22Rv1 (cell line): ENCODE measurements at regions not wholly inside any gene's neighbourhood (a gene's known extent, or its start where the extent isn't known, plus 50 kb on each side); places are given as distances from the start of the nearest gene placed in this dataset.

Experiments used
- H3K27ac ChIP-seq: fragments of 450-650 bp; 2 replicates; pipeline ENCODE4 v1.5.1; 2017
- CTCF ChIP-seq: fragments of 450-650 bp; IDR thresholded peaks from 2 replicates; pipeline ENCODE4 v1.5.1; 2017; ENCODE audit warnings: mild to moderate bottlenecking
- ZFX ChIP-seq: fragments of 450-650 bp; IDR thresholded peaks from 2 replicates; pipeline ENCODE4 v1.6.1; 2017; ENCODE audit warnings: antibody characterized with exemption, borderline replicate concordance

- H3K27ac ChIP-seq = no peak overlapping the region
- TF ChIP-seq ZFX (no peak), CTCF (no peak)
Observed at GRCh38 chr7:81201188-81201587, 282.3 kb upstream of the SEMA3C start.

GRCh38 chr7:81198766-81199165 is 279.9 kb upstream of the SEMA3C start:
- TF ChIP-seq CTCF = no peak
- no peak for TF ChIP-seq ZFX
- no peak overlapping the region for H3K27ac ChIP-seq

DNA sequence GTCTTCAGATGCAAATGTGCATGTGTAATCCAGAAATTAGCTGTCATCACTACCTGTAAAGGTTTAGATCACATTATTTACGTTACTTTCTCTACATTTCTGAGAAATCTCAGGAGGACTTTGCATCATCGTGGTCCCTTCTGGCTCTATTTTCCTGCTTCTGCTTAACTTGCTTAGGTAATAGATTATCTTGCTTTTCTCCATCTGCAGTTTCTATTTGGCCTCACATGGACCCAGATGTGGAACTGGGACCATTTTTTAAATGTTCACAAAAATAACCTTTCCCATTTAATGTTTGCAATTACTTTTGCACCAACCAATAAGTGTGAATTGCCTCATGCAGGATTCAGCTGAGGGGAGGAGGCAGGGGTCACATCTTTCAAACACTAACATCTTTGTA is 278.4 kb upstream of the SEMA3C start:
- TF ChIP-seq ZFX = no peak
- TF ChIP-seq CTCF = no peak
- H3K27ac ChIP-seq = no peak overlapping the region

- no peak overlapping the region for H3K27ac ChIP-seq
- TF ChIP-seq CTCF = no peak
- TF ChIP-seq ZFX = no peak
Observed at GRCh38 chr7:81195033-81195432, 276.2 kb upstream of the SEMA3C start.

DNA sequence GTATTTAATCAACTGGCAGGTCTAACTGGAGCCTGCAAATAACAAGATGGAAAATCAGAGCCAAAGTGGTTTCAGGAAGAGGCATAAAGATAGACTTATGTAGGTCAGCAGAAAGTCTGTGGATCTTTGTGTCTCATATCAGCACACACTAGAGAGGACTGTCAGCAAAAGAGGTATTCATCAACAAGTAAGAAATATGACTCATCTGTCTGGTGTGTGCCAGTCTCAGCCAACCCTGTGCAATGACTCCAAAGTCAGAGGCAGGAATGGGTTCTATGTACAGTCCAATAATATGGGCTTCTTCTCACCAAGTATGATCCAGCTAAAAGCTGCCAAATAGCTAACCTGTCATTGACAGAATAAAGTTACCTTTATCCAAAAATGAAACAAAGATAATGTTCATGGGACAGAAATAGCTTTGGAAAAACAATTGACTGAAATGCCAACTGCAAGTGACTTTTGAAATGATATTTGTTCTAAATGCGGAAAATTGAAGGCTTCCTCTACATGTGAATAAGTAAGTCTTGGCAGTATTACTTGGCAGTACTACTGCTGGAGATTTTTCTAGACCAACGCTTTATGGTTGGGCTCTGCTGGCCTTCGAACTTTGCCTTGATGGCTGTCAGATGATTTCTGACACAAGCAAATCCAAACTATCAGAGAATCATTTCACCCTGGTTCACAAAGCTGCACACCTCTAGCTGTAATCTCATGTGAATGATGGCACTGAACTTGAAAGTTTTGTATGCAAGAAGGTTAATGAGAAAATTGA is 272.3 kb upstream of the SEMA3C start:
- TF ChIP-seq ZFX (no peak), CTCF (no peak)
- H3K27ac ChIP-seq = no peak overlapping the region

DNA sequence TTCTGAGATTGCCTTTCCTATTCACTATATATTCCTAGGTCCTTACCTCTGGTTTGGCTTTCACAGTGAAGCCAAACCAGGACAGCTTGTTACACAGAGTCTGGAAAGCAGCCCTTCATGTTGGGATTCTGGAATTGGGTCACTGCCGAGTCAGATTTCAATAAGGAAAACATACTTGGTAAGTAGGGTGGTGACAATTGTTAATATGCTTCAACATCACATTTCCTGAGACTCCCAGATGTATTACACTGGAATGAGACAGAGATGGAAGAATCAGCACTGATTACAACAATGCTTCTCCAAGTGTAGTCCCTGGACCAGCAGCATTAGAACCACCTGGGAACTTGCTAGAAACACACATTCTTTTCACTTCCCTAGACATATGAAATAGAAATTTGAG is 268.9 kb upstream of the SEMA3C start:
- H3K27ac ChIP-seq = no peak overlapping the region
- TF ChIP-seq ZFX (no peak), CTCF (no peak)

DNA sequence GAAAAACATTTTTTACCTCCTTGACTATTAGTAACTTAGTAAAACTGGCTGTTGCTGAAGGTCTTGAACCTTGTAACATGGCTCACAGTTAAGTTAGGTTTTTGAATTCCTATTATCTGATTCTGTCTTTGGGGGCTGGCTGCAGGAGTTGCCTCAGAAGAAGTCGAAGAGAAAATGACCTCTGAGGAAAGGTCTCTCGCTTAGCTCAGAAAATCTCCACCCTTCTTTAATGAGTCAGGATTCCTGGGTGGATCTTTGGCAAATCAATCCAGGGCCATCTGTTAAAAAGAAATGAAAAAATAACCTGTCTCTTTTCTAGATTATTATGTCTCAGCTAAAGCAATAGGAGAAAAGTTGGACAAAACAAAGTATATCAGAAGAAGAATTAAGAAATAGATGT is 267.8 kb upstream of the SEMA3C start:
- TF ChIP-seq CTCF = no peak
- no peak for TF ChIP-seq ZFX
- H3K27ac ChIP-seq = no peak overlapping the region
